ENCODE measurements at regions not wholly inside any gene's neighbourhood (a gene's known extent, or its start where the extent isn't known, plus 50 kb on each side); places are given as distances from the start of the nearest gene placed in this dataset.
"Not testable (repeated sequence)": the region's sequence is repeated elsewhere in the genome, so short reads cannot be mapped to it uniquely, and the experiment has no call there.

- Mint-ChIP-seq H3K9me3 (ENCODE audit: low read depth) (peaks cover 4% of the 10 kb centered on the region), H3K36me3 (ENCODE audit: low read depth) (no peaks in the 10 kb centered on the region), H3K4me3 (ENCODE audit: unreplicated experiment) (no peak overlapping the region), H3K4me1 (ENCODE audit: low read depth) (no peaks in the 10 kb centered on the region), H3K27me3 (ENCODE audit: low read depth) (peaks cover 9% of the 10 kb centered on the region), H3K27ac (ENCODE audit: unreplicated experiment) (no peak overlapping the region)
- TF ChIP-seq CTCF (IDR thresholded peaks at IDR 0.05), result no peak
- DNase-seq (ENCODE audit: low spot score), result no peak
These were observed 173.7 kb downstream of the KBTBD8 start for GRCh38 chr3:67171841-67172240.

- H3K9me3 Mint-ChIP-seq (ENCODE audit: low read depth); DNase-seq (ENCODE audit: low spot score); H3K27me3 Mint-ChIP-seq (ENCODE audit: low read depth); H3K4me3 Mint-ChIP-seq (ENCODE audit: unreplicated experiment); H3K36me3 Mint-ChIP-seq (ENCODE audit: low read depth); H3K4me1 Mint-ChIP-seq (ENCODE audit: low read depth); H3K27ac Mint-ChIP-seq (ENCODE audit: unreplicated experiment): not testable (repeated sequence)
These were observed 175.0 kb downstream of the KBTBD8 start for GRCh38 chr3:67173130-67173529.

- no peak for TF ChIP-seq CTCF (IDR thresholded peaks at IDR 0.05)
- Mint-ChIP-seq H3K27ac (ENCODE audit: unreplicated experiment) (no peak overlapping the region), H3K36me3 (ENCODE audit: low read depth) (no peaks in the 10 kb centered on the region), H3K27me3 (ENCODE audit: low read depth) (peaks cover 2% of the 10 kb centered on the region), H3K4me3 (ENCODE audit: unreplicated experiment) (no peak overlapping the region), H3K9me3 (ENCODE audit: low read depth) (peaks cover 9% of the 10 kb centered on the region), H3K4me1 (ENCODE audit: low read depth) (no peaks in the 10 kb centered on the region)
- DNase-seq (ENCODE audit: low spot score), result no peak
These were observed 178.3 kb downstream of the KBTBD8 start for GRCh38 chr3:67176396-67176795.

- no peak for TF ChIP-seq CTCF (IDR thresholded peaks at IDR 0.05)
- H3K9me3 Mint-ChIP-seq (ENCODE audit: low read depth), result no peaks in the 10 kb centered on the region
- H3K4me1 Mint-ChIP-seq (ENCODE audit: low read depth), result no peaks in the 10 kb centered on the region
- DNase-seq (ENCODE audit: low spot score), result no peak
- H3K4me3 Mint-ChIP-seq (ENCODE audit: unreplicated experiment), result no peak overlapping the region
- no peaks in the 10 kb centered on the region for H3K36me3 Mint-ChIP-seq (ENCODE audit: low read depth)
- H3K27me3 Mint-ChIP-seq (ENCODE audit: low read depth), result no peaks in the 10 kb centered on the region
- H3K27ac Mint-ChIP-seq (ENCODE audit: unreplicated experiment), result no peak overlapping the region
These were observed 194.4 kb downstream of the KBTBD8 start for GRCh38 chr3:67192466-67192865.

- no peak for DNase-seq (ENCODE audit: low spot score)
- no peak overlapping the region for H3K27ac Mint-ChIP-seq (ENCODE audit: unreplicated experiment)
- no peaks in the 10 kb centered on the region for H3K36me3 Mint-ChIP-seq (ENCODE audit: low read depth)
- no peak for TF ChIP-seq CTCF (IDR thresholded peaks at IDR 0.05)
- no peaks in the 10 kb centered on the region for H3K9me3 Mint-ChIP-seq (ENCODE audit: low read depth)
- H3K27me3 Mint-ChIP-seq (ENCODE audit: low read depth), result peaks cover 3% of the 10 kb centered on the region
- no peaks in the 10 kb centered on the region for H3K4me1 Mint-ChIP-seq (ENCODE audit: low read depth)
- no peak overlapping the region for H3K4me3 Mint-ChIP-seq (ENCODE audit: unreplicated experiment)
These were observed 198.6 kb downstream of the KBTBD8 start for GRCh38 chr3:67196677-67197076.

- TF ChIP-seq CTCF (IDR thresholded peaks at IDR 0.05), result no peak
- Mint-ChIP-seq H3K27ac (ENCODE audit: unreplicated experiment) (no peak overlapping the region), H3K4me1 (ENCODE audit: low read depth) (no peaks in the 10 kb centered on the region), H3K9me3 (ENCODE audit: low read depth) (no peaks in the 10 kb centered on the region), H3K27me3 (ENCODE audit: low read depth) (peaks cover 3% of the 10 kb centered on the region), H3K4me3 (ENCODE audit: unreplicated experiment) (no peak overlapping the region), H3K36me3 (ENCODE audit: low read depth) (no peaks in the 10 kb centered on the region)
- DNase-seq (ENCODE audit: low spot score), result no peak
These were observed 200.3 kb downstream of the KBTBD8 start for GRCh38 chr3:67198374-67198773.
